HCT116 (cell line): ENCODE measurements at regions not wholly inside any gene's neighbourhood (a gene's known extent, or its start where the extent isn't known, plus 50 kb on each side); places are given as distances from the start of the nearest gene placed in this dataset.

ENCODE experiments used
- ATAC-seq: fragments of 200-7000 bp; cut with Tn5 transposase; 2 replicates; pipeline ENCODE4 v1.9.1; 2020; ENCODE audit warnings: mild to moderate bottlenecking, moderate library complexity
- BruUV-seq: library from RNA; stranded (reverse); fragments of 400-500 nt; replicated peaks from 2 replicates; lab custom pipeline; 2021; lab: Mats Ljungman, UMichigan
- CTCF ChIA-PET: fragments of 300-600 bp; sonication (Branson Sonifier 250); formaldehyde crosslinking; loops from one replicate; lab custom pipeline; 2021; ENCODE audit warnings: antibody characterized with exemption; lab: Charles Lee
- POLR2A ChIA-PET: fragments of 300-600, 350-600 bp; sonication (Branson Sonifier 250); formaldehyde crosslinking; loops from one replicate; lab custom pipeline; 2021; ENCODE audit warnings: antibody characterized with exemption; lab: Charles Lee
- RAD21 ChIA-PET, 2 experiments: fragments of 300-600 bp; sonication (Branson Sonifier 250); formaldehyde crosslinking; loops; one replicate each; lab custom pipeline; 2023; ENCODE audit warnings: low total read pairs in 2 of 2; ENCODE audit not compliant: uncharacterized antibody in 2 of 2, unreplicated experiment in 2 of 2, low non-redundant PET in 1 of 2; lab: Charles Lee
- DNase-seq: peaks from one replicate; pipeline ENCODE4 v3.0.0-alpha.2; 2010; ENCODE audit warnings: low read depth, low spot score
- H2AFZ ChIP-seq: fragments of 200-600 bp; shearing (Covaris generic), sonication (generic); 2 replicates; pipeline ENCODE4 v1.6.1; 2017; ENCODE audit warnings: low read depth, mixed run types, mixed read lengths, antibody characterized with exemption, low read length; ENCODE audit not compliant: poor library complexity, severe bottlenecking
- H3K27ac ChIP-seq: 2 replicates; pipeline ENCODE4 v1.5.1; 2012; ENCODE audit warnings: low read depth, low read length
- H3K27me3 ChIP-seq: fragments of 200-600 bp; sonication (generic); 2 replicates; pipeline ENCODE4 v1.6.1; 2016; ENCODE audit warnings: mixed run types, low read length, mixed read lengths; ENCODE audit not compliant: insufficient read depth
- H3K36me3 ChIP-seq, 2 experiments: fragments of 200-500 bp in 1 of 2; fragments of 200-600 bp in 1 of 2; sonication (Bioruptor generic) in 1 of 2; sonication (generic) in 1 of 2; 2 replicates each; pipeline versions ENCODE4 v1.5.1 to v1.6.1; 2014 to 2016; ENCODE audit warnings: low read length in 2 of 2, inconsistent platforms in 1 of 2, mixed read lengths in 1 of 2, mixed run types in 1 of 2; ENCODE audit not compliant: insufficient read depth in 2 of 2, control insufficient read depth in 1 of 2
- H3K4me1 ChIP-seq, 2 experiments: fragments of 200-600 bp in 1 of 2; sonication (generic) in 1 of 2; 2 replicates each; pipeline versions ENCODE4 v1.5.1 to v1.6.1; 2012 to 2017; ENCODE audit warnings: low read length in 2 of 2, inconsistent platforms in 1 of 2, mild to moderate bottlenecking in 1 of 2, mixed read lengths in 1 of 2, mixed run types in 1 of 2, moderate library complexity in 1 of 2; ENCODE audit not compliant: insufficient read depth in 2 of 2, control insufficient read depth in 1 of 2
- H3K4me2 ChIP-seq: fragments of 200-600 bp; sonication (generic); 2 replicates; pipeline ENCODE4 v1.6.1; 2017; ENCODE audit warnings: mixed run types, low read length, mixed read lengths
- H3K4me3 ChIP-seq, 2 experiments: fragments of 200-600 bp in 1 of 2; sonication (generic) in 1 of 2; replicated peaks in 1 of 2; 2 replicates each; pipeline ENCODE4 v1.5.1; 2011 to 2016; ENCODE audit warnings: low read length in 2 of 2, control low read depth in 1 of 2, low read depth in 1 of 2, mild to moderate bottlenecking in 1 of 2, mixed read lengths in 1 of 2, mixed run types in 1 of 2
- H3K79me2 ChIP-seq: fragments of 200-600 bp; sonication (generic); 2 replicates; pipeline ENCODE4 v1.6.1; 2017; ENCODE audit warnings: mild to moderate bottlenecking, mixed run types, low read length, moderate library complexity, mixed read lengths; ENCODE audit not compliant: insufficient read depth
- H3K9ac ChIP-seq: fragments of 200-600 bp; sonication (generic); 2 replicates; pipeline ENCODE4 v1.6.1; 2016; ENCODE audit warnings: low read length, mixed read lengths
- H3K9me2 ChIP-seq: fragments of 200-600 bp; sonication (generic), shearing (Covaris generic); 2 replicates; pipeline ENCODE4 v1.6.1; 2017; ENCODE audit warnings: mixed run types, mild to moderate bottlenecking, moderate library complexity; ENCODE audit not compliant: insufficient read depth
- H3K9me3 ChIP-seq, 2 experiments: fragments of 200-500 bp in 1 of 2; fragments of 200-600 bp in 1 of 2; sonication (Bioruptor generic) in 1 of 2; sonication (generic) in 1 of 2; 2 replicates each; pipeline ENCODE4 v1.6.1; 2014 to 2017; ENCODE audit warnings: low read length in 2 of 2, mixed read lengths in 2 of 2, inconsistent platforms in 1 of 2, low read depth in 1 of 2, mild to moderate bottlenecking in 1 of 2, mixed run types in 1 of 2, moderate library complexity in 1 of 2; ENCODE audit not compliant: control insufficient read depth in 1 of 2, insufficient read depth in 1 of 2
- H4K20me1 ChIP-seq: fragments of 200-600 bp; sonication (generic), shearing (Covaris generic); 2 replicates; pipeline ENCODE4 v1.6.1; 2017; ENCODE audit warnings: mixed run types, mild to moderate bottlenecking, moderate library complexity; ENCODE audit not compliant: insufficient read depth
- ATF3 ChIP-seq: IDR thresholded peaks from 2 replicates; pipeline ENCODE4 v1.6.1; 2012
- CBX3 ChIP-seq: IDR thresholded peaks from 2 replicates; pipeline ENCODE4 v1.6.1; 2012; ENCODE audit warnings: low read depth
- CEBPB ChIP-seq: IDR thresholded peaks from 2 replicates; pipeline ENCODE4 v1.6.1; 2012; ENCODE audit warnings: low read depth
- ELF1 ChIP-seq: IDR thresholded peaks from 2 replicates; pipeline ENCODE4 v1.6.1; 2012; ENCODE audit warnings: low read depth, borderline replicate concordance
- EZH2phosphoT487 ChIP-seq: fragments of 200-600 bp; IDR thresholded peaks from 2 replicates; pipeline ENCODE4 v1.6.1; 2018; ENCODE audit warnings: antibody characterized with exemption, borderline replicate concordance
- FOSL1 ChIP-seq: IDR thresholded peaks from 2 replicates; pipeline ENCODE4 v1.6.1; 2012; ENCODE audit warnings: low read depth
- JUND ChIP-seq: IDR thresholded peaks from 2 replicates; pipeline ENCODE4 v1.6.1; 2012
- MAX ChIP-seq: IDR thresholded peaks from 2 replicates; pipeline ENCODE4 v1.6.1; 2012
- POLR2A ChIP-seq: IDR thresholded peaks from 2 replicates; pipeline ENCODE4 v1.7.0; 2011; ENCODE audit warnings: borderline replicate concordance; ENCODE audit not compliant: insufficient read depth, insufficient read length; ENCODE audit errors: extremely low read depth
- POLR2AphosphoS5 ChIP-seq: IDR thresholded peaks from 2 replicates; pipeline ENCODE4 v1.6.1; 2011; ENCODE audit warnings: mild to moderate bottlenecking, low read depth, low read length, moderate library complexity
- RAD21 ChIP-seq: IDR thresholded peaks from 2 replicates; pipeline ENCODE4 v1.6.1; 2012; ENCODE audit warnings: low read depth, mild to moderate bottlenecking
- REST ChIP-seq: IDR thresholded peaks from 2 replicates; pipeline ENCODE4 v1.6.1; 2012; ENCODE audit warnings: low read depth
- SIN3A ChIP-seq: IDR thresholded peaks from 2 replicates; pipeline ENCODE4 v1.6.1; 2012; ENCODE audit warnings: low read depth
- SRF ChIP-seq: IDR thresholded peaks from 2 replicates; pipeline ENCODE4 v1.6.1; 2012; ENCODE audit warnings: low read depth
- YY1 ChIP-seq: IDR thresholded peaks from 2 replicates; pipeline ENCODE4 v1.6.1; 2011; ENCODE audit warnings: low read length, low read depth, moderate library complexity, mild to moderate bottlenecking; ENCODE audit not compliant: insufficient replicate concordance; ENCODE audit errors: extremely low read depth
- ZBTB33 ChIP-seq: IDR thresholded peaks from 2 replicates; pipeline ENCODE4 v1.6.1; 2011; ENCODE audit warnings: mild to moderate bottlenecking, low read length, moderate library complexity; ENCODE audit not compliant: insufficient replicate concordance; ENCODE audit errors: extremely low read depth
- ZFX ChIP-seq: fragments of 450-650 bp; IDR thresholded peaks from 2 replicates; pipeline ENCODE4 v1.6.1; 2017
- intact Hi-C: fragments of 100-400 bp; cut with micrococcal nuclease; formaldehyde crosslinking; loops from 2 replicates; pipeline ENCODE4 v1.10.0; 2022

GRCh38 chr15:72916897-72917296, 133.3 kb upstream of the ADPGK start:
- H4K20me1 ChIP-seq, result no peaks in the 10 kb centered on the region
- no peak overlapping the region for H3K4me2 ChIP-seq
- peaks cover 0 to 4% of the 10 kb centered on the region in 2 experiments; a peak in 1 of 4 replicates for H3K4me1 ChIP-seq
- no peak for ATAC-seq
- ChIA-PET RAD21 (no interaction called here), CTCF (no interaction called here), POLR2A (no interaction called here)
- no peak overlapping the region for H2AFZ ChIP-seq
- DNase-seq, result no peak
- H3K4me3 ChIP-seq, result no peak overlapping the region
- H3K9ac ChIP-seq, result no peak overlapping the region
- H3K27me3 ChIP-seq, result no peaks in the 10 kb centered on the region
- TF ChIP-seq ZBTB33 (no peak), POLR2A (no peak), MAX (no peak), REST (no peak), ATF3 (no peak), FOSL1 (no peak), JUND (no peak), ELF1 (no peak), RAD21 (no peak), SRF (no peak), CBX3 (no peak), ZFX (no peak), CEBPB (no peak), EZH2phosphoT487 (no peak), SIN3A (no peak), YY1 (no peak), POLR2AphosphoS5 (no peak)
- intact Hi-C loops, result no loop called here
- no peak overlapping the region for H3K27ac ChIP-seq
- no peaks in the 10 kb centered on the region for H3K9me2 ChIP-seq
- H3K9me3 ChIP-seq, result no peaks in the 10 kb centered on the region
- H3K79me2 ChIP-seq, result no peaks in the 10 kb centered on the region
- no TSS peak for BruUV-seq
- no peaks in the 10 kb centered on the region for H3K36me3 ChIP-seq
